ENCODE measurements at regions not wholly inside any gene's neighbourhood (a gene's known extent, or its start where the extent isn't known, plus 50 kb on each side); places are given as distances from the start of the nearest gene placed in this dataset.

GRCh38 chr7:41582116-41582515, 120.8 kb downstream of the INHBA start:
- H3K4me3 ChIP-seq, result no peak overlapping the region
- no peaks in the 10 kb centered on the region for H3K9me3 ChIP-seq (ENCODE audit: control insufficient read depth in 4 of 4, insufficient read depth in 3 of 4, low read length in 3 of 4)
- WGBS, 2 donors, result 73 to 85% methylated on average over 1 of the region's 1 CpG
- no peaks in the 10 kb centered on the region for H3K27me3 ChIP-seq (ENCODE audit: control insufficient read depth in 3 of 3, insufficient read depth in 3 of 3, low read length in 2 of 3)
- no peaks in the 10 kb centered on the region for H3K36me3 ChIP-seq (ENCODE audit: control insufficient read depth in 4 of 4, insufficient read depth in 4 of 4, low read length in 4 of 4)
- H3K4me1 ChIP-seq (ENCODE audit: control insufficient read depth in 5 of 5, insufficient read depth in 5 of 5, low read length in 5 of 5), result no peaks in the 10 kb centered on the region
- no peak overlapping the region for H3K27ac ChIP-seq (ENCODE audit: low read depth in 1 of 2, low read length in 1 of 2)
- no peak for TF ChIP-seq CTCF (IDR thresholded peaks at IDR 0.05; ENCODE audit: control extremely low read depth, extremely low read depth)
- no peak overlapping the region for H3K9ac ChIP-seq (ENCODE audit: insufficient read depth in 1 of 2, low read length in 2 of 2)
- DNase-seq (no peak), ATAC-seq (ENCODE audit: insufficient read depth, low FRiP score) (no peak)

GRCh38 chr7:41581041-41581440, 121.8 kb downstream of the INHBA start:
- WGBS, 2 donors, result 51 to 55% methylated on average over 1 of the region's 1 CpG
- no peak overlapping the region for H3K9ac ChIP-seq (ENCODE audit: insufficient read depth in 1 of 2, low read length in 2 of 2)
- H3K4me1 ChIP-seq (ENCODE audit: control insufficient read depth in 5 of 5, insufficient read depth in 5 of 5, low read length in 5 of 5), result no peaks in the 10 kb centered on the region
- no peaks in the 10 kb centered on the region for H3K36me3 ChIP-seq (ENCODE audit: control insufficient read depth in 4 of 4, insufficient read depth in 4 of 4, low read length in 4 of 4)
- no peaks in the 10 kb centered on the region for H3K9me3 ChIP-seq (ENCODE audit: control insufficient read depth in 4 of 4, insufficient read depth in 3 of 4, low read length in 3 of 4)
- no peak overlapping the region for H3K4me3 ChIP-seq
- DNase-seq (no peak), ATAC-seq (ENCODE audit: insufficient read depth, low FRiP score) (no peak)
- no peak for TF ChIP-seq CTCF (IDR thresholded peaks at IDR 0.05; ENCODE audit: control extremely low read depth, extremely low read depth)
- H3K27ac ChIP-seq (ENCODE audit: low read depth in 1 of 2, low read length in 1 of 2), result no peak overlapping the region
- H3K27me3 ChIP-seq (ENCODE audit: control insufficient read depth in 3 of 3, insufficient read depth in 3 of 3, low read length in 2 of 3), result no peaks in the 10 kb centered on the region

- Histone ChIP-seq H3K36me3 (ENCODE audit: control insufficient read depth in 4 of 4, insufficient read depth in 4 of 4, low read length in 4 of 4) (no peaks in the 10 kb centered on the region), H3K4me3 (no peak overlapping the region), H3K9ac (ENCODE audit: insufficient read depth in 1 of 2, low read length in 2 of 2) (no peak overlapping the region), H3K27ac (ENCODE audit: low read depth in 1 of 2, low read length in 1 of 2) (no peak overlapping the region), H3K27me3 (ENCODE audit: control insufficient read depth in 3 of 3, insufficient read depth in 3 of 3, low read length in 2 of 3) (no peaks in the 10 kb centered on the region), H3K9me3 (ENCODE audit: control insufficient read depth in 4 of 4, insufficient read depth in 3 of 4, low read length in 3 of 4) (no peaks in the 10 kb centered on the region), H3K4me1 (ENCODE audit: control insufficient read depth in 5 of 5, insufficient read depth in 5 of 5, low read length in 5 of 5) (no peaks in the 10 kb centered on the region)
- ATAC-seq (ENCODE audit: insufficient read depth, low FRiP score) (no peak), DNase-seq (no peak)
- no peak for TF ChIP-seq CTCF (IDR thresholded peaks at IDR 0.05; ENCODE audit: control extremely low read depth, extremely low read depth)
- WGBS, 2 donors, result 81 to 94% methylated on average over 3 of the region's 3 CpGs
Measured at GRCh38 chr7:41579961-41580935, 122.6 kb downstream of the INHBA start.
